ENCODE measurements at regions not wholly inside any gene's neighbourhood (a gene's known extent, or its start where the extent isn't known, plus 50 kb on each side); places are given as distances from the start of the nearest gene placed in this dataset.
"Not testable (repeated sequence)": the region's sequence is repeated elsewhere in the genome, so short reads cannot be mapped to it uniquely, and the experiment has no call there.

GRCh38 chrX:959595-959994 lies 252.9 kb downstream of the CRLF2 start:
- Mint-ChIP-seq H3K27me3 (ENCODE audit: unreplicated experiment) (peaks cover 3% of the 10 kb centered on the region), H3K9me3 (ENCODE audit: unreplicated experiment) (peaks cover 2% of the 10 kb centered on the region), H3K4me3 (ENCODE audit: unreplicated experiment) (no peak overlapping the region), H3K27ac (ENCODE audit: unreplicated experiment) (no peak overlapping the region), H3K4me1 (ENCODE audit: low read depth, unreplicated experiment) (peaks cover 8% of the 10 kb centered on the region), H3K36me3 (ENCODE audit: unreplicated experiment) (no peaks in the 10 kb centered on the region)
- no peak for TF ChIP-seq CTCF (IDR thresholded peaks at IDR 0.05; ENCODE audit: partially characterized antibody, unreplicated experiment)
- DNase-seq, result no peak

- not testable (repeated sequence) for H3K27me3 Mint-ChIP-seq (ENCODE audit: unreplicated experiment)
Measured at GRCh38 chrX:955168-955781, 257.2 kb downstream of the CRLF2 start.

GRCh38 chrX:953879-954482 lies 258.5 kb downstream of the CRLF2 start:
- Mint-ChIP-seq H3K36me3 (ENCODE audit: unreplicated experiment) (no peaks in the 10 kb centered on the region), H3K27me3 (ENCODE audit: unreplicated experiment) (peaks cover 3% of the 10 kb centered on the region), H3K9me3 (ENCODE audit: unreplicated experiment) (no peaks in the 10 kb centered on the region), H3K27ac (ENCODE audit: unreplicated experiment) (no peak overlapping the region), H3K4me1 (ENCODE audit: low read depth, unreplicated experiment) (peaks cover 4% of the 10 kb centered on the region), H3K4me3 (ENCODE audit: unreplicated experiment) (no peak overlapping the region)
- no peak for DNase-seq
- TF ChIP-seq CTCF (IDR thresholded peaks at IDR 0.05; ENCODE audit: partially characterized antibody, unreplicated experiment), result no peak

More at GRCh38 chrX:955168-955781, 257.2 kb downstream of the CRLF2 start:
- peaks cover 10% of the 10 kb centered on the region for H3K4me1 Mint-ChIP-seq (ENCODE audit: low read depth, unreplicated experiment)
- not testable (repeated sequence) for H3K36me3 Mint-ChIP-seq (ENCODE audit: unreplicated experiment); H3K9me3 Mint-ChIP-seq (ENCODE audit: unreplicated experiment); H3K4me3 Mint-ChIP-seq (ENCODE audit: unreplicated experiment); DNase-seq; H3K27ac Mint-ChIP-seq (ENCODE audit: unreplicated experiment)

GRCh38 chrX:952816-953215 lies 259.6 kb downstream of the CRLF2 start:
- H3K27ac Mint-ChIP-seq (ENCODE audit: unreplicated experiment), result no peak overlapping the region
- H3K4me1 Mint-ChIP-seq (ENCODE audit: low read depth, unreplicated experiment), result peaks cover 4% of the 10 kb centered on the region
- no peaks in the 10 kb centered on the region for H3K9me3 Mint-ChIP-seq (ENCODE audit: unreplicated experiment)
- no peak for DNase-seq
- no peaks in the 10 kb centered on the region for H3K27me3 Mint-ChIP-seq (ENCODE audit: unreplicated experiment)
- TF ChIP-seq CTCF (IDR thresholded peaks at IDR 0.05; ENCODE audit: partially characterized antibody, unreplicated experiment), result no peak
- no peaks in the 10 kb centered on the region for H3K36me3 Mint-ChIP-seq (ENCODE audit: unreplicated experiment)
- no peak overlapping the region for H3K4me3 Mint-ChIP-seq (ENCODE audit: unreplicated experiment)

GRCh38 chrX:947262-947661 lies 265.2 kb downstream of the CRLF2 start:
- not testable (repeated sequence) for H3K4me3 Mint-ChIP-seq (ENCODE audit: unreplicated experiment); H3K9me3 Mint-ChIP-seq (ENCODE audit: unreplicated experiment); H3K27me3 Mint-ChIP-seq (ENCODE audit: unreplicated experiment); H3K4me1 Mint-ChIP-seq (ENCODE audit: low read depth, unreplicated experiment); H3K27ac Mint-ChIP-seq (ENCODE audit: unreplicated experiment); DNase-seq; H3K36me3 Mint-ChIP-seq (ENCODE audit: unreplicated experiment)

- Mint-ChIP-seq H3K4me1 (ENCODE audit: low read depth, unreplicated experiment) (no peaks in the 10 kb centered on the region), H3K9me3 (ENCODE audit: unreplicated experiment) (peaks cover 1% of the 10 kb centered on the region), H3K4me3 (ENCODE audit: unreplicated experiment) (no peak overlapping the region), H3K27ac (ENCODE audit: unreplicated experiment) (no peak overlapping the region), H3K27me3 (ENCODE audit: unreplicated experiment) (peaks cover 16% of the 10 kb centered on the region), H3K36me3 (ENCODE audit: unreplicated experiment) (no peaks in the 10 kb centered on the region)
- DNase-seq, result no peak
- TF ChIP-seq CTCF (IDR thresholded peaks at IDR 0.05; ENCODE audit: partially characterized antibody, unreplicated experiment), result no peak
Measured at GRCh38 chrX:943035-943434, 269.4 kb downstream of the CRLF2 start.

Data from glutamatergic neuron (in vitro differentiated cells).